Glutamatergic neuron (in vitro differentiated cells): ENCODE measurements at regions not wholly inside any gene's neighbourhood (a gene's known extent, or its start where the extent isn't known, plus 50 kb on each side); places are given as distances from the start of the nearest gene placed in this dataset.
"Not testable (repeated sequence)": the region's sequence is repeated elsewhere in the genome, so short reads cannot be mapped to it uniquely, and the experiment has no call there.

Source experiments
- DNase-seq: peaks from one replicate; pipeline ENCODE4 v3.0.0; 2022
- H3K27ac Mint-ChIP-seq: one replicate; pipeline ENCODE4 v1.8.0; 2020; ENCODE audit warnings: mild to moderate bottlenecking, mixed read lengths, inconsistent platforms; ENCODE audit not compliant: unreplicated experiment
- H3K27me3 Mint-ChIP-seq: one replicate; pipeline ENCODE4 v1.8.0; 2020; ENCODE audit warnings: mild to moderate bottlenecking, moderate library complexity, mixed read lengths, inconsistent platforms; ENCODE audit not compliant: unreplicated experiment
- H3K36me3 Mint-ChIP-seq: one replicate; pipeline ENCODE4 v1.8.0; 2020; ENCODE audit warnings: mild to moderate bottlenecking, mixed read lengths, inconsistent platforms; ENCODE audit not compliant: unreplicated experiment
- H3K4me1 Mint-ChIP-seq: one replicate; pipeline ENCODE4 v1.8.0; 2020; ENCODE audit warnings: mild to moderate bottlenecking, low read depth, mixed read lengths, inconsistent platforms; ENCODE audit not compliant: unreplicated experiment
- H3K4me3 Mint-ChIP-seq: one replicate; pipeline ENCODE4 v1.8.0; 2020; ENCODE audit warnings: mild to moderate bottlenecking, mixed read lengths, inconsistent platforms; ENCODE audit not compliant: unreplicated experiment
- H3K9me3 Mint-ChIP-seq: one replicate; pipeline ENCODE4 v1.8.0; 2020; ENCODE audit warnings: mild to moderate bottlenecking, moderate library complexity, mixed read lengths, inconsistent platforms; ENCODE audit not compliant: unreplicated experiment
- CTCF ChIP-seq: fragments of 200-600 bp; sonication (generic); IDR thresholded peaks from one replicate; pipeline ENCODE4 v1.5.0; 2021; ENCODE audit not compliant: partially characterized antibody, unreplicated experiment

GRCh38 chr2:35495182-35495581 is 860.4 kb upstream of the CRIM1 start:
- Mint-ChIP-seq H3K27me3 (no peaks in the 10 kb centered on the region), H3K4me1 (peaks cover 1% of the 10 kb centered on the region), H3K4me3 (no peak overlapping the region), H3K27ac (no peak overlapping the region), H3K9me3 (no peaks in the 10 kb centered on the region), H3K36me3 (no peaks in the 10 kb centered on the region)
- no peak for DNase-seq
- no peak for TF ChIP-seq CTCF

GRCh38 chr2:35478121-35478520 is 877.5 kb upstream of the CRIM1 start:
- not testable (repeated sequence) for H3K4me1 Mint-ChIP-seq, DNase-seq, H3K36me3 Mint-ChIP-seq, H3K9me3 Mint-ChIP-seq, H3K4me3 Mint-ChIP-seq, H3K27ac Mint-ChIP-seq, H3K27me3 Mint-ChIP-seq

- DNase-seq, result no peak
- no peaks in the 10 kb centered on the region for H3K9me3 Mint-ChIP-seq
- no peaks in the 10 kb centered on the region for H3K36me3 Mint-ChIP-seq
- no peak for TF ChIP-seq CTCF
- no peak overlapping the region for H3K27ac Mint-ChIP-seq
- H3K4me3 Mint-ChIP-seq, result no peak overlapping the region
- no peaks in the 10 kb centered on the region for H3K27me3 Mint-ChIP-seq
- no peaks in the 10 kb centered on the region for H3K4me1 Mint-ChIP-seq
These were observed 887.3 kb upstream of the CRIM1 start for GRCh38 chr2:35468245-35468644.

- Mint-ChIP-seq H3K36me3 (no peaks in the 10 kb centered on the region), H3K27me3 (no peaks in the 10 kb centered on the region), H3K4me3 (no peak overlapping the region), H3K4me1 (no peaks in the 10 kb centered on the region), H3K9me3 (no peaks in the 10 kb centered on the region), H3K27ac (no peak overlapping the region)
- no peak for DNase-seq
- no peak for TF ChIP-seq CTCF
These were observed 891.6 kb upstream of the CRIM1 start for GRCh38 chr2:35463805-35464596.

GRCh38 chr2:35462226-35462998 is 893.2 kb upstream of the CRIM1 start:
- no peak for DNase-seq
- Mint-ChIP-seq H3K27me3 (no peaks in the 10 kb centered on the region), H3K9me3 (no peaks in the 10 kb centered on the region), H3K36me3 (no peaks in the 10 kb centered on the region), H3K27ac (no peak overlapping the region), H3K4me1 (no peaks in the 10 kb centered on the region), H3K4me3 (no peak overlapping the region)
- TF ChIP-seq CTCF, result no peak
